ENCODE measurements at regions not wholly inside any gene's neighbourhood (a gene's known extent, or its start where the extent isn't known, plus 50 kb on each side); places are given as distances from the start of the nearest gene placed in this dataset.

DNA sequence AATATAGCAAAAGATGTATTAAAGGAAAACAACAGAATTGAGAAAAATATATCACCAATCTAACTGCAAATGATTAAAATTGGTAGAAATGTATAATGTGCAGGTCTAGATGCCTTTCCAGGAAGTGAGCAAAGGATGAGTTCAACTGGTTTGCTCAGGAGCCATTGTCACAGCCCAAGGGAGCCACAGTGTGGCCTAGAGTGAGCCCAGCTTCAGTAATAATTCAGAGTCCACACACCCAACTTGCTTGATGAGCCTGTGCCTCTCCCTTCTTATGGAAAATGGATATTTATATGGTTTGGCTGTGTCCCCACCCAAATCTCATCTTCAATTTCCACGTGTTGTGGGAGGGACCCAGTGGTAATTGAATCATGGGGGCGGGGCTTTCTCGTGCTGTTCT is 92.2 kb upstream of the ASAP2 start:
- TF ChIP-seq POLR2A (IDR thresholded peaks at IDR 0.05) (no peak), EP300 (IDR thresholded peaks at IDR 0.05) (no peak)
- TF ChIP-seq, protein P1, sequence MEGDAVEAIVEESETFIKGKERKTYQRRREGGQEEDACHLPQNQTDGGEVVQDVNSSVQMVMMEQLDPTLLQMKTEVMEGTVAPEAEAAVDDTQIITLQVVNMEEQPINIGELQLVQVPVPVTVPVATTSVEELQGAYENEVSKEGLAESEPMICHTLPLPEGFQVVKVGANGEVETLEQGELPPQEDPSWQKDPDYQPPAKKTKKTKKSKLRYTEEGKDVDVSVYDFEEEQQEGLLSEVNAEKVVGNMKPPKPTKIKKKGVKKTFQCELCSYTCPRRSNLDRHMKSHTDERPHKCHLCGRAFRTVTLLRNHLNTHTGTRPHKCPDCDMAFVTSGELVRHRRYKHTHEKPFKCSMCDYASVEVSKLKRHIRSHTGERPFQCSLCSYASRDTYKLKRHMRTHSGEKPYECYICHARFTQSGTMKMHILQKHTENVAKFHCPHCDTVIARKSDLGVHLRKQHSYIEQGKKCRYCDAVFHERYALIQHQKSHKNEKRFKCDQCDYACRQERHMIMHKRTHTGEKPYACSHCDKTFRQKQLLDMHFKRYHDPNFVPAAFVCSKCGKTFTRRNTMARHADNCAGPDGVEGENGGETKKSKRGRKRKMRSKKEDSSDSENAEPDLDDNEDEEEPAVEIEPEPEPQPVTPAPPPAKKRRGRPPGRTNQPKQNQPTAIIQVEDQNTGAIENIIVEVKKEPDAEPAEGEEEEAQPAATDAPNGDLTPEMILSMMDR (IDR thresholded peaks at IDR 0.05) = no peak
